Panc1 (cell line): ENCODE measurements at regions not wholly inside any gene's neighbourhood (a gene's known extent, or its start where the extent isn't known, plus 50 kb on each side); places are given as distances from the start of the nearest gene placed in this dataset.

Experiments used
- CTCF ChIP-seq: fragments of 450-650 bp; IDR thresholded peaks from 2 replicates; pipeline ENCODE4 v1.5.1; 2017; ENCODE audit warnings: mild to moderate bottlenecking
- TCF7L2 ChIP-seq: IDR thresholded peaks from 2 replicates; pipeline ENCODE4 v1.6.1; 2011; ENCODE audit warnings: mild to moderate bottlenecking, low read depth, low read length, inconsistent platforms

GRCh38 chr3:64921281-64922065 lies 233.7 kb upstream of the ADAMTS9 start:
- TF ChIP-seq CTCF (no peak), TCF7L2 (no peak)
